ENCODE measurements at regions not wholly inside any gene's neighbourhood (a gene's known extent, or its start where the extent isn't known, plus 50 kb on each side); places are given as distances from the start of the nearest gene placed in this dataset.

DNA sequence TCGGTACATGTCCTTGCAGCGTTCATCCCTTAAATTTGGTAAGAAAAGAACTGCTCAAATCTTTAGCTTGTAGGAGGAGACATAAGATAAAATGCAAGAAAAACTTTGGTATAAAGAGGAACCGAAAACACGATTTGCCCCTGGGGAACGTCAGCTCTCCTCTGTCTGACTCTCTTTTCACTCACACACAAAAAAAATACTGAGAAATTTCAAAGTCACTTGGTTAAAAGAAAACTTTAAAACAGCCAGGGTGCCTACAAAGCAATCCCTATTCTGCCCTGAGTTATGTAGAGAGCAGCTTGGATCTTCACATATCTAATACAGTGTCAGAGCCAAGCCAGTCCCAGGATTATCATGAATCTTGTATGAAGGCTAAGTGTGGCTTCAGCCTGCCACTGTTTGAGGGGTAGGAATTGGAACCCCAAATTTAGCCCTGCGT lies 248.5 kb upstream of the CXXC4 start:
- peak overlapping the region; percentile 71 for H3K27ac ChIP-seq (ENCODE audit: low read depth, low read length)
- no peaks in the 10 kb centered on the region for H3K9me3 ChIP-seq (ENCODE audit: insufficient read depth, low read length)
- H2AFZ ChIP-seq (ENCODE audit: low read depth, low read length, severe bottlenecking) = peak overlapping the region; percentile 84
- H4K20me1 ChIP-seq (ENCODE audit: low read depth, low read length) = no peaks in the 10 kb centered on the region
- H3K9me2 ChIP-seq (replicated peaks; ENCODE audit: insufficient read depth, low read length) = no peaks in the 10 kb centered on the region
- H3K36me3 ChIP-seq (ENCODE audit: low read length) = no peaks in the 10 kb centered on the region
- H3K27me3 ChIP-seq (ENCODE audit: low read length) = no peaks in the 10 kb centered on the region
- H3F3A ChIP-seq (ENCODE audit: insufficient read depth) = no peaks in the 10 kb centered on the region
- H3K79me2 ChIP-seq (ENCODE audit: insufficient read depth, low read length) = no peaks in the 10 kb centered on the region
- no peak for TF ChIP-seq EZH2phosphoT487 (conservative IDR thresholded peaks at IDR 0.05; ENCODE audit: low read length)
- TF ChIP-seq, protein P1, sequence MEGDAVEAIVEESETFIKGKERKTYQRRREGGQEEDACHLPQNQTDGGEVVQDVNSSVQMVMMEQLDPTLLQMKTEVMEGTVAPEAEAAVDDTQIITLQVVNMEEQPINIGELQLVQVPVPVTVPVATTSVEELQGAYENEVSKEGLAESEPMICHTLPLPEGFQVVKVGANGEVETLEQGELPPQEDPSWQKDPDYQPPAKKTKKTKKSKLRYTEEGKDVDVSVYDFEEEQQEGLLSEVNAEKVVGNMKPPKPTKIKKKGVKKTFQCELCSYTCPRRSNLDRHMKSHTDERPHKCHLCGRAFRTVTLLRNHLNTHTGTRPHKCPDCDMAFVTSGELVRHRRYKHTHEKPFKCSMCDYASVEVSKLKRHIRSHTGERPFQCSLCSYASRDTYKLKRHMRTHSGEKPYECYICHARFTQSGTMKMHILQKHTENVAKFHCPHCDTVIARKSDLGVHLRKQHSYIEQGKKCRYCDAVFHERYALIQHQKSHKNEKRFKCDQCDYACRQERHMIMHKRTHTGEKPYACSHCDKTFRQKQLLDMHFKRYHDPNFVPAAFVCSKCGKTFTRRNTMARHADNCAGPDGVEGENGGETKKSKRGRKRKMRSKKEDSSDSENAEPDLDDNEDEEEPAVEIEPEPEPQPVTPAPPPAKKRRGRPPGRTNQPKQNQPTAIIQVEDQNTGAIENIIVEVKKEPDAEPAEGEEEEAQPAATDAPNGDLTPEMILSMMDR (IDR thresholded peaks at IDR 0.05; ENCODE audit: insufficient read depth, low read length, poor library complexity, severe bottlenecking) = no peak
- peak overlapping the region; percentile 47 for H3K9ac ChIP-seq (ENCODE audit: low read length)
- H3K4me3 ChIP-seq (ENCODE audit: insufficient read depth, low read length, poor library complexity, severe bottlenecking) = peak overlapping the region; percentile 18
- peak overlapping the region; percentile 65 for H3K4me2 ChIP-seq (ENCODE audit: low read depth, low read length, poor library complexity, severe bottlenecking)

DNA sequence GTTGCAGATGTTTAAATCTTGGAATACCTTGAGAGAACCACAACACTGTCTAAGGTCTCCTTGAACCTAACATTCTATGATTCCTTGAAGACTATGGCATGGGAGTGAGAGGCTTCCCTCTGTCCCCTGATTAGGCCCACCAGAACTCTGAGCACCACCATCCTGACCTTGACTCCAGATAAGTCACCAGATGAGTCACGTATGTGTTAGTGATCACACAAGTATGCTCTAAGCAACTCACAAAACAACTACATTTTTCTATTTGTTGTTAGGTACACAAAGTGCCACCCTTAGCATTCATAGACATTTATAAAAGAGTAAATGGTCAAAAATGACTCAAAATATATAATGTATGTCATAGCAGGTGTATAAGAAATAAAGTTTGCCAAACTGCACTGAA lies 252.9 kb upstream of the CXXC4 start:
- H4K20me1 ChIP-seq (ENCODE audit: low read depth, low read length) = no peaks in the 10 kb centered on the region
- no peaks in the 10 kb centered on the region for H3K27me3 ChIP-seq (ENCODE audit: low read length)
- no peak overlapping the region for H3K4me3 ChIP-seq (ENCODE audit: insufficient read depth, low read length, poor library complexity, severe bottlenecking)
- H3K4me2 ChIP-seq (ENCODE audit: low read depth, low read length, poor library complexity, severe bottlenecking) = no peak overlapping the region
- H3K9ac ChIP-seq (ENCODE audit: low read length) = no peak overlapping the region
- TF ChIP-seq EZH2phosphoT487 (conservative IDR thresholded peaks at IDR 0.05; ENCODE audit: low read length) = no peak
- TF ChIP-seq, protein P1 (IDR thresholded peaks at IDR 0.05; ENCODE audit: insufficient read depth, low read length, poor library complexity, severe bottlenecking) = no peak
- H3F3A ChIP-seq (ENCODE audit: insufficient read depth) = no peaks in the 10 kb centered on the region
- H3K9me2 ChIP-seq (replicated peaks; ENCODE audit: insufficient read depth, low read length) = no peaks in the 10 kb centered on the region
- no peak overlapping the region for H3K27ac ChIP-seq (ENCODE audit: low read depth, low read length)
- H3K9me3 ChIP-seq (ENCODE audit: insufficient read depth, low read length) = no peaks in the 10 kb centered on the region
- H3K36me3 ChIP-seq (ENCODE audit: low read length) = no peaks in the 10 kb centered on the region
- H2AFZ ChIP-seq (ENCODE audit: low read depth, low read length, severe bottlenecking) = no peak overlapping the region
- no peaks in the 10 kb centered on the region for H3K79me2 ChIP-seq (ENCODE audit: insufficient read depth, low read length)

GRCh38 chr4:104749062-104749461 lies 254.4 kb upstream of the CXXC4 start:
- H3K4me2 ChIP-seq (ENCODE audit: low read depth, low read length, poor library complexity, severe bottlenecking) = no peak overlapping the region
- H4K20me1 ChIP-seq (ENCODE audit: low read depth, low read length) = no peaks in the 10 kb centered on the region
- no peaks in the 10 kb centered on the region for H3F3A ChIP-seq (ENCODE audit: insufficient read depth)
- H3K9ac ChIP-seq (ENCODE audit: low read length) = no peak overlapping the region
- H3K27ac ChIP-seq (ENCODE audit: low read depth, low read length) = no peak overlapping the region
- H3K9me2 ChIP-seq (replicated peaks; ENCODE audit: insufficient read depth, low read length) = no peaks in the 10 kb centered on the region
- H3K4me3 ChIP-seq (ENCODE audit: insufficient read depth, low read length, poor library complexity, severe bottlenecking) = no peak overlapping the region
- no peaks in the 10 kb centered on the region for H3K36me3 ChIP-seq (ENCODE audit: low read length)
- H3K9me3 ChIP-seq (ENCODE audit: insufficient read depth, low read length) = no peaks in the 10 kb centered on the region
- no peak overlapping the region for H2AFZ ChIP-seq (ENCODE audit: low read depth, low read length, severe bottlenecking)
- no peaks in the 10 kb centered on the region for H3K27me3 ChIP-seq (ENCODE audit: low read length)
- H3K79me2 ChIP-seq (ENCODE audit: insufficient read depth, low read length) = no peaks in the 10 kb centered on the region
- TF ChIP-seq, protein P1 (IDR thresholded peaks at IDR 0.05; ENCODE audit: insufficient read depth, low read length, poor library complexity, severe bottlenecking) = no peak
- no peak for TF ChIP-seq EZH2phosphoT487 (conservative IDR thresholded peaks at IDR 0.05; ENCODE audit: low read length)

All from SU-DHL-6 (cell line).